Spleen (tissue), 11 donors: ENCODE measurements at regions not wholly inside any gene's neighbourhood (a gene's known extent, or its start where the extent isn't known, plus 50 kb on each side); places are given as distances from the start of the nearest gene placed in this dataset.

Experiments used
- DNase-seq: peaks from one replicate; pipeline ENCODE4 v3.0.0-alpha.2; 2020
- H3K27ac ChIP-seq, 8 donors: fragments of 200-600 bp; sonication (generic) in 7 of 8; 1 replicate in 4 of 8; 2 replicates in 4 of 8; pipeline versions ENCODE4 v1.5.0 to v1.8.0; 2016 to 2021; ENCODE audit warnings: inconsistent platforms in 4 of 8, mild to moderate bottlenecking in 4 of 8, moderate library complexity in 1 of 8
- H3K27me3 ChIP-seq, 7 donors: fragments of 200-600 bp; sonication (generic) in 6 of 7; replicated peaks in 1 of 7; 1 replicate in 4 of 7; 2 replicates in 3 of 7; pipeline versions ENCODE4 v1.5.0 to v1.8.0; 2016 to 2021; ENCODE audit warnings: inconsistent platforms in 3 of 7, mild to moderate bottlenecking in 1 of 7
- H3K36me3 ChIP-seq, 6 donors: fragments of 200-600 bp; sonication (generic) in 5 of 6; 1 replicate in 4 of 6; 2 replicates in 2 of 6; pipeline versions ENCODE4 v1.5.0 to v1.8.0; 2016 to 2021; ENCODE audit warnings: inconsistent platforms in 2 of 6
- H3K4me1 ChIP-seq, 6 donors: fragments of 200-600 bp; sonication (generic) in 5 of 6; 1 replicate in 3 of 6; 2 replicates in 3 of 6; pipeline versions ENCODE4 v1.5.0 to v1.8.0; 2016 to 2021; ENCODE audit warnings: inconsistent platforms in 3 of 6
- H3K4me3 ChIP-seq, 8 donors: fragments of 200-600 bp; sonication (generic) in 7 of 8; 1 replicate in 4 of 8; 2 replicates in 4 of 8; pipeline versions ENCODE4 v1.5.0 to v1.8.0; 2016 to 2021; ENCODE audit warnings: inconsistent platforms in 4 of 8, mild to moderate bottlenecking in 4 of 8, moderate library complexity in 2 of 8
- H3K9me3 ChIP-seq, 8 donors: fragments of 200-600 bp; sonication (generic) in 7 of 8; 1 replicate in 4 of 8; 2 replicates in 4 of 8; pipeline versions ENCODE4 v1.5.0 to v1.8.0; 2016 to 2021; ENCODE audit warnings: inconsistent platforms in 4 of 8
- CTCF ChIP-seq, 11 experiments: fragments of 200-600 bp in 7 of 11; fragments of 450-650 bp in 4 of 11; sonication (generic) in 4 of 11; IDR thresholded peaks in 8 of 11; conservative IDR thresholded peaks in 3 of 11; 1 replicate in 7 of 11; 2 replicates in 4 of 11; pipeline versions ENCODE4 v1.4.0 to v1.8.0; 2016 to 2021; ENCODE audit warnings: antibody characterized with exemption in 11 of 11, inconsistent platforms in 4 of 11, mild to moderate bottlenecking in 1 of 11
- POLR2A ChIP-seq, 3 donors: fragments of 450-650 bp; IDR thresholded peaks; one replicate each; pipeline ENCODE4 v1.5.1; 2017; ENCODE audit warnings: antibody characterized with exemption in 3 of 3, mild to moderate bottlenecking in 1 of 3
- POLR2AphosphoS5 ChIP-seq, 3 donors: sonication (generic); formaldehyde crosslinking; IDR thresholded peaks; one replicate each; pipeline ENCODE4 v1.5.1; 2017; ENCODE audit warnings: antibody characterized with exemption in 3 of 3
- WGBS, 5 donors: extraction: QIAGEN DNeasy Blood & Tissue Kit in 3 of 5; methylation state at CpG; one replicate each; pipeline versions ENCODE4 v1.1.5 to v1.1.7; 2013 to 2018; 5-methylcytosine and 5-hydroxymethylcytosine counted together
- intact Hi-C: fragments of 100-400 bp; cut with DNase I; formaldehyde crosslinking; loops from one replicate; pipeline ENCODE4 v1.15.0; 2023; ENCODE audit warnings: low total_unique reads
- donor health status: healthy with polysubstance abuse.
- donor health status: DM: no; HTN: no; CAD: no; lungs with moderate emphysema.
- donor health status: DM: no; HTN: no; CAD: no.
- donor health status: Bipolar disorder and iron deficiency.
- donor health status: healthy.
- donor health status: DM: no; HTN: no; CAD: no.
- donor health status: DM: yes; HTN: yes; CAD: no.

GRCh38 chr16:65543781-65544740 is 422.2 kb upstream of the CDH11 start:
- intact Hi-C loops = no loop called here
- TF ChIP-seq POLR2AphosphoS5 (IDR thresholded peaks at IDR 0.05) (no peak), CTCF (IDR thresholded peaks at IDR 0.05 in 8 of 11, conservative IDR thresholded peaks at IDR 0.05 in 3 of 11) (no peak), POLR2A (IDR thresholded peaks at IDR 0.05) (no peak)
- no peak for DNase-seq
- WGBS, 5 donors = 74 to 85% (median 81%) methylated on average over 5 of the region's 5 CpGs
- Histone ChIP-seq H3K27ac (no peak overlapping the region), H3K36me3 (no peaks in the 10 kb centered on the region), H3K27me3 (no peaks in the 10 kb centered on the region), H3K4me3 (no peak overlapping the region), H3K4me1 (no peaks in the 10 kb centered on the region), H3K9me3 (peaks cover 0 to 10% (median 0%) of the 10 kb centered on the region in 8 donors)

- H3K4me3 ChIP-seq = no peak overlapping the region
- no peaks in the 10 kb centered on the region for H3K27me3 ChIP-seq
- H3K9me3 ChIP-seq = peaks cover 0 to 10% (median 0%) of the 10 kb centered on the region in 8 donors
- intact Hi-C loops = no loop called here
- TF ChIP-seq CTCF (IDR thresholded peaks at IDR 0.05 in 8 of 11, conservative IDR thresholded peaks at IDR 0.05 in 3 of 11) (no peak), POLR2A (IDR thresholded peaks at IDR 0.05) (no peak), POLR2AphosphoS5 (IDR thresholded peaks at IDR 0.05) (no peak)
- H3K36me3 ChIP-seq = no peaks in the 10 kb centered on the region
- no peak for DNase-seq
- 92 to 96% (median 95%) methylated on average over 1 of the region's 1 CpG for WGBS, 5 donors
- H3K27ac ChIP-seq = no peak overlapping the region
- H3K4me1 ChIP-seq = no peaks in the 10 kb centered on the region
These were observed 419.8 kb upstream of the CDH11 start for GRCh38 chr16:65541646-65542045.

- no peak for DNase-seq
- Histone ChIP-seq H3K27me3 (no peaks in the 10 kb centered on the region), H3K27ac (no peak overlapping the region), H3K36me3 (no peaks in the 10 kb centered on the region), H3K4me3 (no peak overlapping the region), H3K9me3 (peaks cover 0 to 10% (median 0%) of the 10 kb centered on the region in 8 donors), H3K4me1 (no peaks in the 10 kb centered on the region)
- intact Hi-C loops = no loop called here
- TF ChIP-seq POLR2AphosphoS5 (IDR thresholded peaks at IDR 0.05) (no peak), POLR2A (IDR thresholded peaks at IDR 0.05) (no peak), CTCF (IDR thresholded peaks at IDR 0.05 in 8 of 11, conservative IDR thresholded peaks at IDR 0.05 in 3 of 11) (no peak)
These were observed 419.0 kb upstream of the CDH11 start for GRCh38 chr16:65540901-65541300.

- DNase-seq = no peak
- intact Hi-C loops = no loop called here
- peaks cover 0 to 10% (median 0%) of the 10 kb centered on the region in 8 donors for H3K9me3 ChIP-seq
- no peaks in the 10 kb centered on the region for H3K4me1 ChIP-seq
- no peaks in the 10 kb centered on the region for H3K27me3 ChIP-seq
- TF ChIP-seq POLR2A (IDR thresholded peaks at IDR 0.05) (no peak), CTCF (IDR thresholded peaks at IDR 0.05 in 8 of 11, conservative IDR thresholded peaks at IDR 0.05 in 3 of 11) (no peak), POLR2AphosphoS5 (IDR thresholded peaks at IDR 0.05) (no peak)
- 39 to 69% (median 58%) methylated on average over 3 of the region's 3 CpGs for WGBS, 5 donors
- no peaks in the 10 kb centered on the region for H3K36me3 ChIP-seq
- H3K4me3 ChIP-seq = no peak overlapping the region
- H3K27ac ChIP-seq = no peak overlapping the region
These were observed 417.1 kb upstream of the CDH11 start for GRCh38 chr16:65538976-65539375.
